ENCODE measurements at regions not wholly inside any gene's neighbourhood (a gene's known extent, or its start where the extent isn't known, plus 50 kb on each side); places are given as distances from the start of the nearest gene placed in this dataset.

DNA sequence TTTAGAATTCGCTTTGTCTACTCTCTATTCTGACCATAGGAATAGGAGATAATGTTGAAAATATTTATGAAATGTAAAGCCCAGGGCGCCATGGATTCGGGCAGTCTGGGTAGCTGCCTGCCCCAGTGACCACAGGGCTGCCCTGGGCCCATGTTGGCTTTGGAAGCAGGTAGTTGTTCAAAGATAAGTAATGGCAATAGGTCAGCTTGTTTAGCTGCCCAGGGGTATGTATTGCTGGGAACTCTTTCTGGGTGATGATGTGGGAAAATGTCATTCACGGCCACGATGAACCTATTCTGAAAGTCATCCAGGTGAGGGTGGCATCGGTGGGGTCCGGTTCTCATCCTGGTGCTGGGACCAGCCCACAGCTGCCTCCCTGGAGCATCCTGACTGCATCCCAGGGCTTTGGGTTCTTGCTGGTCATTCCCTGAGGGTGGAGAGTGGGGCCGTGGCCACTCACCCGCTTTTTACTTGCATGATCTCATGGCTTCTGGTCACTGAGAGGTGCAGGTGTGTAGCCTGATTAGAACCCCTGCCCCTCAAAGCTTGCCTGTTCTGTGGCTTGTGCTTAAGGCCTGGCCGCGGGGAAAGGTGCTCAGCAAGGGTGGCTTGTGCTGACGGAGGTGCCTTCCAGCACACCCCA, 102.8 kb downstream of the ERMARD start:
- TF ChIP-seq, protein P1, sequence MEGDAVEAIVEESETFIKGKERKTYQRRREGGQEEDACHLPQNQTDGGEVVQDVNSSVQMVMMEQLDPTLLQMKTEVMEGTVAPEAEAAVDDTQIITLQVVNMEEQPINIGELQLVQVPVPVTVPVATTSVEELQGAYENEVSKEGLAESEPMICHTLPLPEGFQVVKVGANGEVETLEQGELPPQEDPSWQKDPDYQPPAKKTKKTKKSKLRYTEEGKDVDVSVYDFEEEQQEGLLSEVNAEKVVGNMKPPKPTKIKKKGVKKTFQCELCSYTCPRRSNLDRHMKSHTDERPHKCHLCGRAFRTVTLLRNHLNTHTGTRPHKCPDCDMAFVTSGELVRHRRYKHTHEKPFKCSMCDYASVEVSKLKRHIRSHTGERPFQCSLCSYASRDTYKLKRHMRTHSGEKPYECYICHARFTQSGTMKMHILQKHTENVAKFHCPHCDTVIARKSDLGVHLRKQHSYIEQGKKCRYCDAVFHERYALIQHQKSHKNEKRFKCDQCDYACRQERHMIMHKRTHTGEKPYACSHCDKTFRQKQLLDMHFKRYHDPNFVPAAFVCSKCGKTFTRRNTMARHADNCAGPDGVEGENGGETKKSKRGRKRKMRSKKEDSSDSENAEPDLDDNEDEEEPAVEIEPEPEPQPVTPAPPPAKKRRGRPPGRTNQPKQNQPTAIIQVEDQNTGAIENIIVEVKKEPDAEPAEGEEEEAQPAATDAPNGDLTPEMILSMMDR (IDR thresholded peaks at IDR 0.05), result no peak
- TF ChIP-seq POLR2A (IDR thresholded peaks at IDR 0.05), result no peak
